ENCODE measurements at regions not wholly inside any gene's neighbourhood (a gene's known extent, or its start where the extent isn't known, plus 50 kb on each side); places are given as distances from the start of the nearest gene placed in this dataset.
"Not testable (repeated sequence)": the region's sequence is repeated elsewhere in the genome, so short reads cannot be mapped to it uniquely, and the experiment has no call there.

DNA sequence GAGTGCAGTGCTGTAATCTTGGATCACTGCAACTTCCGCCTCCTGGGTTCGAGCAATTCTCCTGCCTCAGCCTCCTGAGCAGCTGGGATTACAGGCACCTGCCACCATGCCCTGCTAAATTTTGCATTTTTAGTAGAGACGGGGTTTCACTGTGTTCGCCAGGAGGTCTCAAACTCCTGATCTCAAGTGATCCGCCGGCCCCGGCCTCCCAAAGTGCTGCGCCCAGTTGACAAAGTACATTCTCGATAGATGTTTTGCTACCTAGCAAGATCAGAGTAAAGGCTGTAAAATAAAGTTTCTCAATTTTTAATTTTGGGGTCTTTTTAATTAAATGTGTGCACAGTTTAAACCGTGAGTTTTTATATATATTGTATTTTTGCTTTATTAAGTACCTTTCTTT, 248.9 kb downstream of the CCER1 start:
- Histone ChIP-seq H3K9me3 (no peaks in the 10 kb centered on the region), H3K4me3 (no peak overlapping the region), H3K36me3 (no peaks in the 10 kb centered on the region), H3K27ac (no peak overlapping the region), H3K4me1 (no peaks in the 10 kb centered on the region), H3K27me3 (replicated peaks in 1 of 7) (no peaks in the 10 kb centered on the region)
- no peak for DNase-seq
- TF ChIP-seq POLR2A (IDR thresholded peaks at IDR 0.05) (no peak), POLR2AphosphoS5 (IDR thresholded peaks at IDR 0.05) (no peak)
- TF ChIP-seq, protein P1, sequence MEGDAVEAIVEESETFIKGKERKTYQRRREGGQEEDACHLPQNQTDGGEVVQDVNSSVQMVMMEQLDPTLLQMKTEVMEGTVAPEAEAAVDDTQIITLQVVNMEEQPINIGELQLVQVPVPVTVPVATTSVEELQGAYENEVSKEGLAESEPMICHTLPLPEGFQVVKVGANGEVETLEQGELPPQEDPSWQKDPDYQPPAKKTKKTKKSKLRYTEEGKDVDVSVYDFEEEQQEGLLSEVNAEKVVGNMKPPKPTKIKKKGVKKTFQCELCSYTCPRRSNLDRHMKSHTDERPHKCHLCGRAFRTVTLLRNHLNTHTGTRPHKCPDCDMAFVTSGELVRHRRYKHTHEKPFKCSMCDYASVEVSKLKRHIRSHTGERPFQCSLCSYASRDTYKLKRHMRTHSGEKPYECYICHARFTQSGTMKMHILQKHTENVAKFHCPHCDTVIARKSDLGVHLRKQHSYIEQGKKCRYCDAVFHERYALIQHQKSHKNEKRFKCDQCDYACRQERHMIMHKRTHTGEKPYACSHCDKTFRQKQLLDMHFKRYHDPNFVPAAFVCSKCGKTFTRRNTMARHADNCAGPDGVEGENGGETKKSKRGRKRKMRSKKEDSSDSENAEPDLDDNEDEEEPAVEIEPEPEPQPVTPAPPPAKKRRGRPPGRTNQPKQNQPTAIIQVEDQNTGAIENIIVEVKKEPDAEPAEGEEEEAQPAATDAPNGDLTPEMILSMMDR (IDR thresholded peaks at IDR 0.05 in 8 of 11, conservative IDR thresholded peaks at IDR 0.05 in 3 of 11), result no peak
- intact Hi-C loops (cut with DNase I; ENCODE audit: low total_unique reads), result no loop called here
- 91 to 95% (median 93%) methylated on average over 10 of the region's 10 CpGs for WGBS, 5 donors

DNA sequence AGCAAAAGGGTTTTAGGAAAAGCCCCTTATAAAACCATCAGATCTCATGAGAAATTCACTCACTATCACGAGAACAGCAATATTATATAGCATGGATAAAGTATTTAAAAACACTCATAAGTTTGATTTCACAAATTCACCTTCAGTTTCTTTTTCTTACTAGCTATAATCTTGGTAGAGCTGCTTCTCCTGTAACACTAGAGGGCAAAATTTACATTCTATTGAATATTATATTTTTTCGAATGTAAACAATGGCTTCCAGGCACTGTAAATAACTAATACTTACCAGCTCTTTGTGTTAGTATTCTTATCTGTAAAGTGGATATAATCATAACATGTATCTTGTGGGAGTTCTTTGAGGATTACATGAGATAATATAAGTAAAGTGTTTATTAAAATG, 259.6 kb downstream of the CCER1 start:
- Histone ChIP-seq H3K9me3 (no peaks in the 10 kb centered on the region), H3K36me3 (no peaks in the 10 kb centered on the region), H3K27ac (no peak overlapping the region), H3K4me3 (no peak overlapping the region), H3K4me1 (peaks cover 0 to 6% (median 0%) of the 10 kb centered on the region in 6 donors), H3K27me3 (replicated peaks in 1 of 7) (no peaks in the 10 kb centered on the region)
- intact Hi-C loops (cut with DNase I; ENCODE audit: low total_unique reads), result no loop called here
- whole genome bisulfite sequencing, 5 donors, result 76 to 89% (median 84%) methylated on average over 2 of the region's 2 CpGs
- DNase-seq, result no peak
- TF ChIP-seq POLR2A (IDR thresholded peaks at IDR 0.05) (no peak), POLR2AphosphoS5 (IDR thresholded peaks at IDR 0.05) (no peak)
- TF ChIP-seq, protein P1 (IDR thresholded peaks at IDR 0.05 in 8 of 11, conservative IDR thresholded peaks at IDR 0.05 in 3 of 11), result no peak

DNA sequence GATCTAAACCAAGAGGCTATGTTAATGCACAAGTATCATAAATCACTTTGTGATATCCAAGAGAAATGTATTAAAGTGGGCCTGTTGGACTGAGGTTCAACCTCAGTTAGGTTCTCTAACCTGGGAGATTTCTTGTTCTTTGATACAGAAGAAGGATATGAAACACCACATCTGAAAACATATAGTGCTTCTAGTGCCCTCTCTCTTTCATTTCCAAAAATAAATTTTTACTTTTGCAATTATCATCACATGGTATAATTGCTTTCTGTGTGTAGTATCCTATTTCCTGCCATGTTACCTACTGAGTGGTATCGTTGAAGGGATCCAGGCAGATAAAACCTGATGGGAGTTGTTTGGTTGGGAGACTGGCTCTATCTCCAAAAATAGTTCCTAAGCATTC, 264.9 kb downstream of the CCER1 start:
- no peak for TF ChIP-seq POLR2AphosphoS5 (IDR thresholded peaks at IDR 0.05)
- TF ChIP-seq, protein P1 (IDR thresholded peaks at IDR 0.05 in 8 of 11, conservative IDR thresholded peaks at IDR 0.05 in 3 of 11), result no peak
- no peak for TF ChIP-seq POLR2A (IDR thresholded peaks at IDR 0.05)
- no peak for DNase-seq
- no peak overlapping the region for H3K27ac ChIP-seq
- no peaks in the 10 kb centered on the region for H3K36me3 ChIP-seq
- H3K27me3 ChIP-seq (replicated peaks in 1 of 7), result no peaks in the 10 kb centered on the region
- no peak overlapping the region for H3K4me3 ChIP-seq
- intact Hi-C loops (cut with DNase I; ENCODE audit: low total_unique reads), result no loop called here
- H3K4me1 ChIP-seq, result no peaks in the 10 kb centered on the region
- WGBS, 5 donors, result 80 to 94% (median 89%) methylated on average over 1 of the region's 1 CpG
- H3K9me3 ChIP-seq, result peaks cover 0 to 5% (median 0%) of the 10 kb centered on the region in 8 donors

DNA sequence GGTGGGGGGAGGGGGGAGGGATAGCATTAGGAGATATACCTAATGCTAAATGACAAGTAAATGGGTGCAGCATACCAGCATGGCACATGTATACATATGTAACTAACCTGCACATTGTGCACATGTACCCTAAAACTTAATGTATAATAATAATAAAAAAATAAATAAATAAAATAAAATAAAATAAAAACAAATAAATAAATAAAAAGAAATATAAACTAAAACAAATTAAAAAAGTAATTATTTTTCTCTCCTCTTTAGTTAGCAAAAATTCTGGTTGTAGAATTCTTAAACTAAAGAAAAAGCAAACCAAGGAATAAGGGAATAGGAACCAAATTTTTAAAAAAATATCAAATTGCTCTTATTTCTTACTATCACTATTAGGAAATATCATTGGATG, 267.3 kb downstream of the CCER1 start:
- intact Hi-C loops (cut with DNase I; ENCODE audit: low total_unique reads); DNase-seq; H3K9me3 ChIP-seq; H3K27me3 ChIP-seq (replicated peaks in 1 of 7); H3K27ac ChIP-seq; H3K4me1 ChIP-seq; H3K4me3 ChIP-seq; H3K36me3 ChIP-seq: not testable (repeated sequence)

DNA sequence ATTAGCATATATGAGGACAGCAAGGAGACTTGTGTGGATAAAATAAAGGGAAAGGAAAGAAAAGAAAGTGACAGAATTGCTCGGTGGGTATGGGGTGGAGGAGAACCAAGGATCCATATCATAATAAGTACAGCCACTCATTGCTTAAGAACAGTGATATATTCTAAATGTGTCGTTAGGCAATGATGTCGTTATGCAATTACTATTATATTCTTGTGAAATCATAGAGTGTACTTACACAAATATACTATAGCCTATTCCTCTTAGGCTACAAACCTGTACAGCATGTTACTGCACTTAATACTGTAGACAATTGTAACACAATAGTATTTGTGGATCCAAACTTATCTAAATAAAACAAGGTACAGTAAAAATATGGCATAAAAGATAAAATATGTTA, 271.1 kb downstream of the CCER1 start:
- DNase-seq, result no peak
- TF ChIP-seq POLR2AphosphoS5 (IDR thresholded peaks at IDR 0.05) (no peak), POLR2A (IDR thresholded peaks at IDR 0.05) (no peak)
- TF ChIP-seq, protein P1 (IDR thresholded peaks at IDR 0.05 in 8 of 11, conservative IDR thresholded peaks at IDR 0.05 in 3 of 11), result no peak
- WGBS, 5 donors, result 59 to 92% (median 80%) methylated on average over 3 of the region's 3 CpGs
- intact Hi-C loops (cut with DNase I; ENCODE audit: low total_unique reads), result no loop called here
- H3K4me3 ChIP-seq, result no peak overlapping the region
- no peaks in the 10 kb centered on the region for H3K4me1 ChIP-seq
- H3K27ac ChIP-seq, result no peak overlapping the region
- peaks cover 0 to 5% (median 0%) of the 10 kb centered on the region in 8 donors for H3K9me3 ChIP-seq
- no peaks in the 10 kb centered on the region for H3K27me3 ChIP-seq (replicated peaks in 1 of 7)
- H3K36me3 ChIP-seq, result no peaks in the 10 kb centered on the region

Measured in spleen (tissue), 11 donors.